CD4-positive, alpha-beta T cell (primary cell): ENCODE measurements at regions not wholly inside any gene's neighbourhood (a gene's known extent, or its start where the extent isn't known, plus 50 kb on each side); places are given as distances from the start of the nearest gene placed in this dataset.

Experiments used
- ATAC-seq: fragments of 200-7000 bp; cut with Tn5 transposase; one replicate; pipeline ENCODE4 v1.10.0; 2022; ENCODE audit warnings: mild to moderate bottlenecking; ENCODE audit not compliant: poor library complexity
- CTCF ChIA-PET: fragments of 350-600 bp; sonication (Branson Sonifier 250); formaldehyde crosslinking; loops from one replicate; lab custom pipeline; 2021; ENCODE audit warnings: antibody characterized with exemption, inconsistent platforms; lab: Charles Lee
- POLR2A ChIA-PET: fragments of 350-600 bp; sonication (Branson Sonifier 250); formaldehyde crosslinking; loops from one replicate; lab custom pipeline; 2021; ENCODE audit warnings: antibody characterized with exemption, inconsistent platforms; lab: Charles Lee
- DNase-seq, 14 experiments: peaks; one replicate each; pipeline ENCODE4 v3.0.0-alpha.2; 2013 to 2020; ENCODE audit warnings: mixed read lengths in 2 of 14
- H3K27ac ChIP-seq, 2 donors: one replicate each; pipeline versions ENCODE4 v1.5.1 to v1.7.0; 2013; ENCODE audit warnings: low read length in 2 of 2, low read depth in 1 of 2, mild to moderate bottlenecking in 1 of 2
- H3K27me3 ChIP-seq, 2 experiments: 1 replicate in 1 of 2; 2 replicates in 1 of 2; pipeline versions ENCODE4 v1.6.1 to v1.7.0; 2013; ENCODE audit warnings: low read length in 2 of 2, control low read depth in 1 of 2, mild to moderate bottlenecking in 1 of 2, moderate library complexity in 1 of 2; ENCODE audit not compliant: insufficient read depth in 2 of 2, control insufficient read depth in 1 of 2
- H3K36me3 ChIP-seq: one replicate; pipeline ENCODE4 v1.6.1; 2013; ENCODE audit warnings: low read length, control low read depth; ENCODE audit not compliant: insufficient read depth
- H3K4me1 ChIP-seq: one replicate; pipeline ENCODE4 v1.6.1; 2013; ENCODE audit warnings: low read length, control low read depth; ENCODE audit not compliant: insufficient read depth
- H3K4me3 ChIP-seq: one replicate; pipeline ENCODE4 v1.5.1; 2013; ENCODE audit warnings: mild to moderate bottlenecking, low read length, moderate library complexity
- H3K9me3 ChIP-seq, 2 experiments: 1 replicate in 1 of 2; 2 replicates in 1 of 2; pipeline versions ENCODE4 v1.6.1 to v1.7.0; 2013; ENCODE audit warnings: low read length in 2 of 2, mild to moderate bottlenecking in 2 of 2, control low read depth in 1 of 2, moderate library complexity in 1 of 2; ENCODE audit not compliant: control insufficient read depth in 1 of 2, insufficient read depth in 1 of 2
- H3K27ac Mint-ChIP-seq: one replicate; pipeline ENCODE4 v1.8.0; 2020; ENCODE audit warnings: mixed read lengths
- H3K27me3 Mint-ChIP-seq: one replicate; pipeline ENCODE4 v1.8.0; 2021; ENCODE audit warnings: mixed read lengths
- H3K36me3 Mint-ChIP-seq: one replicate; pipeline ENCODE4 v1.8.0; 2021; ENCODE audit warnings: low read depth, mixed read lengths
- H3K4me1 Mint-ChIP-seq: one replicate; pipeline ENCODE4 v1.8.0; 2021; ENCODE audit warnings: low read depth, mixed read lengths
- H3K4me3 Mint-ChIP-seq: one replicate; pipeline ENCODE4 v1.8.0; 2020; ENCODE audit warnings: mild to moderate bottlenecking, mixed read lengths
- H3K9me3 Mint-ChIP-seq: one replicate; pipeline ENCODE4 v1.8.0; 2020; ENCODE audit warnings: mixed read lengths
- intact Hi-C, 2 experiments: fragments of 100-400 bp; cut with DNase I in 1 of 2; cut with micrococcal nuclease in 1 of 2; formaldehyde crosslinking; loops; one replicate each; pipeline versions ENCODE4 v1.15.1 to v1.9.0; 2023 to 2025; cut with DNase I, micrococcal nuclease
- TF ChIP-seq, protein P1 (sequence below): fragments of 200-600 bp; IDR thresholded peaks from one replicate; pipeline ENCODE4 v1.8.0; 2022; ENCODE audit warnings: antibody characterized with exemption, mild to moderate bottlenecking

DNA sequence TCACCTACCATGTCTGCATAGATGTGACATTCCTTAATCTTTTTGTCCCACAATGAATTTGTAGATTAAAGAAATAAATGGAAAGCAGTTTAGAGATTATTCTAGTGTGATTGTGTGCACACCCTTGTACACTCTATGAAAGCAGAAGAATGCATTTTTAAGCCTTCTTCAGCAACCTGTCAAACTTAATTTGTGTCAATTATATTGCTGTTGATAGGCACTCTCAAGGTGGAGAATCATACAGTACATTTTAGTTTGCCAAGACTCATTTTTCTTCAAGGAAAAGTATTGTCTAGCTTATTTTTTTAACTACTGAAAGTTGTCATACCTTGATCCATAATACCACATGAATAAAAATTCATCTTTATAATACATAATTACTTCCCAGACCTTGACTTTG, 1898.9 kb downstream of the OLFM4 start:
- H3K4me1 ChIP-seq, result no peaks in the 10 kb centered on the region
- Mint-ChIP-seq H3K36me3 (no peaks in the 10 kb centered on the region), H3K27ac (no peak overlapping the region), H3K9me3 (peaks cover 19% of the 10 kb centered on the region), H3K4me3 (no peak overlapping the region), H3K4me1 (no peaks in the 10 kb centered on the region), H3K27me3 (no peaks in the 10 kb centered on the region)
- no peak overlapping the region for H3K27ac ChIP-seq
- POLR2A ChIA-PET, result no interaction called here
- CTCF ChIA-PET, result no interaction called here
- H3K27me3 ChIP-seq, result no peaks in the 10 kb centered on the region
- DNase-seq, result no peak
- intact Hi-C loops, result no loop called here
- ATAC-seq, result no peak
- peaks cover 2 to 8% of the 10 kb centered on the region in 2 experiments for H3K9me3 ChIP-seq
- TF ChIP-seq, protein P1, sequence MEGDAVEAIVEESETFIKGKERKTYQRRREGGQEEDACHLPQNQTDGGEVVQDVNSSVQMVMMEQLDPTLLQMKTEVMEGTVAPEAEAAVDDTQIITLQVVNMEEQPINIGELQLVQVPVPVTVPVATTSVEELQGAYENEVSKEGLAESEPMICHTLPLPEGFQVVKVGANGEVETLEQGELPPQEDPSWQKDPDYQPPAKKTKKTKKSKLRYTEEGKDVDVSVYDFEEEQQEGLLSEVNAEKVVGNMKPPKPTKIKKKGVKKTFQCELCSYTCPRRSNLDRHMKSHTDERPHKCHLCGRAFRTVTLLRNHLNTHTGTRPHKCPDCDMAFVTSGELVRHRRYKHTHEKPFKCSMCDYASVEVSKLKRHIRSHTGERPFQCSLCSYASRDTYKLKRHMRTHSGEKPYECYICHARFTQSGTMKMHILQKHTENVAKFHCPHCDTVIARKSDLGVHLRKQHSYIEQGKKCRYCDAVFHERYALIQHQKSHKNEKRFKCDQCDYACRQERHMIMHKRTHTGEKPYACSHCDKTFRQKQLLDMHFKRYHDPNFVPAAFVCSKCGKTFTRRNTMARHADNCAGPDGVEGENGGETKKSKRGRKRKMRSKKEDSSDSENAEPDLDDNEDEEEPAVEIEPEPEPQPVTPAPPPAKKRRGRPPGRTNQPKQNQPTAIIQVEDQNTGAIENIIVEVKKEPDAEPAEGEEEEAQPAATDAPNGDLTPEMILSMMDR, result no peak
- no peaks in the 10 kb centered on the region for H3K36me3 ChIP-seq
- H3K4me3 ChIP-seq, result no peak overlapping the region

DNA sequence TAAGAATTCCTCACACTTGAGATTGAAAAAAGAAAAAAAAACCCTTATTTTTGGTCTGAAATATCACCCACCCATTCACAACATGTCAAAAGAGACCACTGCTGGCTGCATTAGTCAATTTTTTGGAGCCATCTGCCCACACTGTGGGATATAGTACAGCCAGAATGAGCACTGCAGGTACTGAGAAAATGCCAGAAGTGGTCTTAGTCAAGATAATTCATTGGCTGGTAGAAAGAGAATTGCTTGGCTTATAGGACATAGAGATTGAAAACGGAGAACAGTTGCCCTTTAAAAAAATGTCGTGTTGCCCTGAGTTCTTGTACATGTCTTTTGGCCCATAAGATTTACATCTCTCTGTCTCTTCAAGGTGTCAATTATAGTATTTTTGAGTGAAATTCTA, 1899.5 kb downstream of the OLFM4 start:
- DNase-seq (no peak), ATAC-seq (no peak)
- peaks cover 3 to 8% of the 10 kb centered on the region in 2 experiments for H3K9me3 ChIP-seq
- TF ChIP-seq, protein P1, result no peak
- POLR2A ChIA-PET, result no interaction called here
- intact Hi-C loops, result no loop called here
- H3K4me1 Mint-ChIP-seq, result no peaks in the 10 kb centered on the region
- H3K9me3 Mint-ChIP-seq, result peaks cover 19% of the 10 kb centered on the region
- no peak overlapping the region for H3K4me3 ChIP-seq
- no peak overlapping the region for H3K27ac Mint-ChIP-seq
- CTCF ChIA-PET, result no interaction called here
- no peaks in the 10 kb centered on the region for H3K27me3 ChIP-seq
- no peaks in the 10 kb centered on the region for H3K36me3 Mint-ChIP-seq
- H3K27me3 Mint-ChIP-seq, result no peaks in the 10 kb centered on the region
- H3K4me3 Mint-ChIP-seq, result no peak overlapping the region
- no peaks in the 10 kb centered on the region for H3K36me3 ChIP-seq
- no peaks in the 10 kb centered on the region for H3K4me1 ChIP-seq
- no peak overlapping the region for H3K27ac ChIP-seq

GRCh38 chr13:54934121-54934520, 1905.5 kb downstream of the OLFM4 start:
- no peaks in the 10 kb centered on the region for H3K27me3 Mint-ChIP-seq
- Histone ChIP-seq H3K27ac (no peak overlapping the region), H3K9me3 (peaks cover 6 to 8% of the 10 kb centered on the region in 2 experiments), H3K4me3 (no peak overlapping the region), H3K27me3 (no peaks in the 10 kb centered on the region), H3K4me1 (no peaks in the 10 kb centered on the region), H3K36me3 (no peaks in the 10 kb centered on the region)
- no peak overlapping the region for H3K4me3 Mint-ChIP-seq
- ATAC-seq (no peak), DNase-seq (no peak)
- POLR2A ChIA-PET, result no interaction called here
- H3K36me3 Mint-ChIP-seq, result no peaks in the 10 kb centered on the region
- CTCF ChIA-PET, result no interaction called here
- peaks cover 15% of the 10 kb centered on the region for H3K9me3 Mint-ChIP-seq
- no peak overlapping the region for H3K27ac Mint-ChIP-seq
- H3K4me1 Mint-ChIP-seq, result no peaks in the 10 kb centered on the region
- intact Hi-C loops, result no loop called here
- TF ChIP-seq, protein P1, result no peak
